ENCODE measurements at regions not wholly inside any gene's neighbourhood (a gene's known extent, or its start where the extent isn't known, plus 50 kb on each side); places are given as distances from the start of the nearest gene placed in this dataset.
"Not testable (repeated sequence)": the region's sequence is repeated elsewhere in the genome, so short reads cannot be mapped to it uniquely, and the experiment has no call there.

- Mint-ChIP-seq H3K36me3 (ENCODE audit: low read depth) (no peaks in the 10 kb centered on the region), H3K27me3 (ENCODE audit: insufficient read depth) (peaks cover 2% of the 10 kb centered on the region), H3K4me3 (no peak overlapping the region), H3K27ac (no peak overlapping the region), H3K4me1 (no peaks in the 10 kb centered on the region), H3K9me3 (peaks cover 30% of the 10 kb centered on the region)
- Histone ChIP-seq H3K4me1 (ENCODE audit: control insufficient read depth, insufficient read depth, low read length) (no peaks in the 10 kb centered on the region), H3K36me3 (ENCODE audit: control insufficient read depth, insufficient read depth, low read length) (no peaks in the 10 kb centered on the region), H3K27ac (ENCODE audit: low read depth, low read length) (no peak overlapping the region), H3K4me3 (ENCODE audit: low read length) (no peak overlapping the region), H3K9me3 (ENCODE audit: control insufficient read depth, low read length) (no peaks in the 10 kb centered on the region), H3K27me3 (ENCODE audit: control insufficient read depth, insufficient read depth, low read length, poor library complexity, severe bottlenecking) (no peaks in the 10 kb centered on the region), H3K9ac (ENCODE audit: extremely low read depth, low read length, poor library complexity, severe bottlenecking) (no peak overlapping the region)
- TF ChIP-seq CTCF (conservative IDR thresholded peaks at IDR 0.05), result no peak
- DNase-seq, result no peak
Measured at GRCh38 chr2:88913280-88913679, 221.8 kb downstream of the RPIA start.

- no peak overlapping the region for H3K4me3 ChIP-seq (ENCODE audit: low read length)
- H3K27ac Mint-ChIP-seq, result no peak overlapping the region
- no peak overlapping the region for H3K27ac ChIP-seq (ENCODE audit: low read depth, low read length)
- no peaks in the 10 kb centered on the region for H3K36me3 Mint-ChIP-seq (ENCODE audit: low read depth)
- WGBS, 2 experiments (ENCODE audit: insufficient coverage in 1 of 2, insufficient read length in 1 of 2), result 70 to 100% methylated on average over 1 to 6 of the region's 7 CpGs
- no peaks in the 10 kb centered on the region for H3K4me1 Mint-ChIP-seq
- H3K4me1 ChIP-seq (ENCODE audit: control insufficient read depth, insufficient read depth, low read length), result no peaks in the 10 kb centered on the region
- TF ChIP-seq CTCF (conservative IDR thresholded peaks at IDR 0.05), result peak; percentile 72
- no peak for DNase-seq
- no peaks in the 10 kb centered on the region for H3K27me3 Mint-ChIP-seq (ENCODE audit: insufficient read depth)
- no peaks in the 10 kb centered on the region for H3K9me3 ChIP-seq (ENCODE audit: control insufficient read depth, low read length)
- no peak overlapping the region for H3K9ac ChIP-seq (ENCODE audit: extremely low read depth, low read length, poor library complexity, severe bottlenecking)
- H3K4me3 Mint-ChIP-seq, result no peak overlapping the region
- peaks cover 48% of the 10 kb centered on the region for H3K9me3 Mint-ChIP-seq
- no peaks in the 10 kb centered on the region for H3K27me3 ChIP-seq (ENCODE audit: control insufficient read depth, insufficient read depth, low read length, poor library complexity, severe bottlenecking)
- H3K36me3 ChIP-seq (ENCODE audit: control insufficient read depth, insufficient read depth, low read length), result no peaks in the 10 kb centered on the region
Measured at GRCh38 chr2:88919087-88919738, 227.7 kb downstream of the RPIA start.

GRCh38 chr2:88920399-88920798 lies 228.9 kb downstream of the RPIA start:
- H3K9ac ChIP-seq (ENCODE audit: extremely low read depth, low read length, poor library complexity, severe bottlenecking); H3K4me1 Mint-ChIP-seq; H3K9me3 ChIP-seq (ENCODE audit: control insufficient read depth, low read length); H3K36me3 ChIP-seq (ENCODE audit: control insufficient read depth, insufficient read depth, low read length); H3K27me3 ChIP-seq (ENCODE audit: control insufficient read depth, insufficient read depth, low read length, poor library complexity, severe bottlenecking); H3K4me1 ChIP-seq (ENCODE audit: control insufficient read depth, insufficient read depth, low read length); H3K4me3 ChIP-seq (ENCODE audit: low read length); H3K4me3 Mint-ChIP-seq; H3K27me3 Mint-ChIP-seq (ENCODE audit: insufficient read depth); DNase-seq; H3K36me3 Mint-ChIP-seq (ENCODE audit: low read depth); H3K27ac ChIP-seq (ENCODE audit: low read depth, low read length); H3K27ac Mint-ChIP-seq: not testable (repeated sequence)
- peaks cover 50% of the 10 kb centered on the region for H3K9me3 Mint-ChIP-seq
- WGBS, 2 experiments (ENCODE audit: insufficient coverage in 1 of 2, insufficient read length in 1 of 2), result 93 to 99% methylated on average over 19 to 31 of the region's 31 CpGs

GRCh38 chr2:88924533-88924932 lies 233.1 kb downstream of the RPIA start:
- H3K4me1 Mint-ChIP-seq, result no peaks in the 10 kb centered on the region
- no peak for TF ChIP-seq CTCF (conservative IDR thresholded peaks at IDR 0.05)
- Histone ChIP-seq H3K4me1 (ENCODE audit: control insufficient read depth, insufficient read depth, low read length) (no peaks in the 10 kb centered on the region), H3K9me3 (ENCODE audit: control insufficient read depth, low read length) (no peaks in the 10 kb centered on the region), H3K9ac (ENCODE audit: extremely low read depth, low read length, poor library complexity, severe bottlenecking) (no peak overlapping the region), H3K36me3 (ENCODE audit: control insufficient read depth, insufficient read depth, low read length) (no peaks in the 10 kb centered on the region), H3K27me3 (ENCODE audit: control insufficient read depth, insufficient read depth, low read length, poor library complexity, severe bottlenecking) (no peaks in the 10 kb centered on the region), H3K27ac (ENCODE audit: low read depth, low read length) (no peak overlapping the region), H3K4me3 (ENCODE audit: low read length) (no peak overlapping the region)
- H3K4me3 Mint-ChIP-seq, result no peak overlapping the region
- no peak overlapping the region for H3K27ac Mint-ChIP-seq
- H3K9me3 Mint-ChIP-seq, result peaks cover 43% of the 10 kb centered on the region
- no CpG with 5 or more reads among the region's 1 CpG for WGBS, 2 experiments (ENCODE audit: insufficient coverage in 1 of 2, insufficient read length in 1 of 2)
- no peaks in the 10 kb centered on the region for H3K27me3 Mint-ChIP-seq (ENCODE audit: insufficient read depth)
- no peaks in the 10 kb centered on the region for H3K36me3 Mint-ChIP-seq (ENCODE audit: low read depth)
- DNase-seq, result no peak
